Frontal cortex (tissue), 3 donors: ENCODE measurements at regions not wholly inside any gene's neighbourhood (a gene's known extent, or its start where the extent isn't known, plus 50 kb on each side); places are given as distances from the start of the nearest gene placed in this dataset.
"Not testable (repeated sequence)": the region's sequence is repeated elsewhere in the genome, so short reads cannot be mapped to it uniquely, and the experiment has no call there.

Experiments used
- DNase-seq, 2 donors: peaks; one replicate each; pipeline ENCODE4 v3.0.0; 2012; ENCODE audit warnings: low spot score in 2 of 2
- FAIRE-seq: peaks from 2 replicates; lab custom pipeline; 2012; peaks lifted over from hg19 to GRCh38; lab: Jason Lieb, UNC
- donor health status: control.
- donor health status: control.
- donor health status: control.

- no peak for DNase-seq
Observed at GRCh38 chr5:92562065-92562464, 1019.0 kb downstream of the NR2F1-AS1 start.

DNA sequence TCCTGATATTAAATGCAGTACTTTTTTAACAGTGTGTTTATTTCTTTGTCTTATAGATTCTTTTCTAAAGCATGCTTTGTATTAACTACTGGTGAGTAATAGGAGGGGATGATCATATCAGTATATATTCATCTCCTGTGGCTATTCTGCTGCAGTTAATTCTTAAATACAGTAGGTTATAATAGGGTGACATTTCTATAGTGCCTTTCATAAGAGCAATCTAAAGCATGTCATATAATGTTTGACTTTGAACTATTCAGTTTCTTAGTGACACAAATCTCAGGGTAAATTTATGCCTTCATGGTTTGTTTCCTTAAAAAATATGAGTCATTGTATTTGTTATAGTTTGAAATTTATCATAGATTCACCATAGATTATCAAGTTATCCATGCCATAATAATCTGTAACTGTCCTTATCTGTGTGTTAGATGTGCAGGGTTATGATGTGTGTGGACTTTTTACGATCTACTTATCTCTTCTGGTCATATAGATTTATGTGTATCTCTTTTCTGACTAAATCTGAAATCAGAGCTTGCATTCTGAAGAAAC is 1019.5 kb downstream of the NR2F1-AS1 start:
- FAIRE-seq, result no peak
- no peak for DNase-seq

More at GRCh38 chr5:92562065-92562464, 1019.0 kb downstream of the NR2F1-AS1 start:
- FAIRE-seq, result no peak

GRCh38 chr5:92560698-92561401 is 1020.2 kb downstream of the NR2F1-AS1 start:
- no peak for FAIRE-seq
- DNase-seq, result no peak

- no peak for FAIRE-seq
Observed at GRCh38 chr5:92559781-92560180, 1021.2 kb downstream of the NR2F1-AS1 start.

GRCh38 chr5:92559331-92559730 is 1021.7 kb downstream of the NR2F1-AS1 start:
- FAIRE-seq (no peak), DNase-seq (no peak)

More at GRCh38 chr5:92559781-92560180, 1021.2 kb downstream of the NR2F1-AS1 start:
- DNase-seq, result no peak

GRCh38 chr5:92556747-92557146 is 1024.3 kb downstream of the NR2F1-AS1 start:
- FAIRE-seq, result no peak

DNA sequence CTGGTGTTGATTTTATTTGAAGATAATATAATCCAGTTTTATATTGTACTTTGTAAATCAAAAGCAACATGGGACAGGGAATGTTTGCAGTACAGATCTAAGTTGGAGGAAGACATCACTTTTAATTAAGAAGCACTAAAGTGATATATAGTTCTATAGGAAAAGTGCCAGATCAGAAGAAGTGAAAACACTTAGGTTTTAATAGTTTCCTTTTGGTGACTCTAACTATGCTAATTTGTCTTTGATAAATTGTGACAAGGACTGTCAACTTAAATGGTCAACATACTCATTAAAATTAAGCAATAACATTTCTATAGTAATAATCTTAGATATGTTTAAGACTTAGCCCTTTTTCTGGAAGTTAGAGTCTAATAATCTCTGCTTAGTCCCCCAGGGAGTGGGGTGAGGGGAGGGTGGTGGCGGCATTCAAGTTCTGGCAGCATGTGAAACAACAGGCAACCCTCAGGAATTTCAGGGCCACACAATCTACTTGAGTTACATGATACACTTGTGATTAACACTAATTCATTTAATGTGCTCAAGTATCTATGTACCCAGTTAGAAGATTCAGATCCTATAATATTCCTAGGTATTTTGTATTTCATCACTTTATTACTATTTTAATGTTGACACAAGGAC is 1026.5 kb downstream of the NR2F1-AS1 start:
- DNase-seq, result no peak
- FAIRE-seq, result no peak

More at GRCh38 chr5:92556747-92557146, 1024.3 kb downstream of the NR2F1-AS1 start:
- no peak for DNase-seq

- no peak for DNase-seq
- no peak for FAIRE-seq
Observed at GRCh38 chr5:92553326-92553725, 1027.7 kb downstream of the NR2F1-AS1 start.

DNA sequence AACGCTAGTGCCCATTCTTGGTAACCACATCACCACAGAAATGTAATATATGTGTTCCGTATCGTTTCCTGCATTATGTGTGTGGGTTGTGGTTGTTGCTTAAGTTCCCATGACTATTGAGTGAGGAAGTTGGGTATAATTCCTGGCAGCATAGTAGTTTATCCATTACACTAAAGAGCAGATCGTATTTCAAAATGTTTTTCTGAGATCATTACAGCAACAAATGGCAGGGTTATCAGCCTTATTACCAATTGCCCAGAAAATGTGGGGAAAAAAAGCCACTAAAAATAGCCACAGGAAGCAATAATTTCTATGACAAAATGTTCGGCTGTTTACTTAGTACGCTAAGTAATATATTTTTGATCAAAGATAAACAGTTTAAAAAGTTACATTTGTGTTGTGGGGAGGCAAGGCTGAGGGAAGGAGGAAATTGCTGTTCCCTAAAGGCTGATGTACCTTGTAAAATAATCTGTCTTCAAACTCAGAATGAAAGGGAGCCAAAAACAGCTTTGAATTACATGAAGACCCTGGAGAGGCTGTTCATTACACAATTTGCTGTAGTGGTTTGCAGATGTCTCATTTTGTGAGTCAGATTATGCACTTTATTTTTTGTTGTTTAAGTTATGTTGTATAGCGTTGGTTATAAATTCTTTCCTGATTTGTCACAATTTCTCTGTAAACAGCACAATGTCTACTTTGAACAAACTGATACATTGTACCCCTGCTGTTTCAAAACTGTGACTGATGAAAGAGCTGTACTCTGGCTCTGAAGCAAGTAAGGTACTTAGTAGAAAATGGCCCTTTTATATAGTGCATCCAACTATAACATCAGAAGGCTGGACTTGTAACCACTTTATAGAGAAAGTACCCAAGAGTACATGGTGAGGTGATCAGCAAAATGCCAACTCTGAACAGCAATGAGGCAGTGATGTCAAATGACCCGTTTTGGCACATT is 1028.5 kb downstream of the NR2F1-AS1 start:
- FAIRE-seq, result no peak
- no peak for DNase-seq

DNA sequence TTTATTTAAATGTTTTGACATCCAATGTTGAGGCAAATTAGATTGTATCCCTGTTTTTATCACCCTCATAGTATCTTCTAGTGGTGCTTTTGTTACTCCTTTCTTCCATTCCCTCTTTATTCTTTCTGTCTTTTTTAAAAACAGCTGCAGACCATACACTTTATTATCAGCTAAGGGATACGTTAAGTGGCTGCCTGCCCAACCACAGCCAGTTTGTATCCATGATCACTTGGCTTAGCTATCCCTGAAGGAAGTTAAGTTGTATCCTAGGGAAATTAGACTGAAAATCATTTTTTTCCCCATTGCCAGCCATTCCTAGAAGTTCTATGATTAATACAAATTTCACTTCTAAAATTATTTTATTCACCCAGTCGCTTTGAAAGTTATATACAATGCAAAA is 1032.7 kb downstream of the NR2F1-AS1 start:
- DNase-seq (no peak), FAIRE-seq (no peak)

- FAIRE-seq, result no peak
- DNase-seq, result no peak
Observed at GRCh38 chr5:92544596-92544995, 1036.4 kb downstream of the NR2F1-AS1 start.

DNA sequence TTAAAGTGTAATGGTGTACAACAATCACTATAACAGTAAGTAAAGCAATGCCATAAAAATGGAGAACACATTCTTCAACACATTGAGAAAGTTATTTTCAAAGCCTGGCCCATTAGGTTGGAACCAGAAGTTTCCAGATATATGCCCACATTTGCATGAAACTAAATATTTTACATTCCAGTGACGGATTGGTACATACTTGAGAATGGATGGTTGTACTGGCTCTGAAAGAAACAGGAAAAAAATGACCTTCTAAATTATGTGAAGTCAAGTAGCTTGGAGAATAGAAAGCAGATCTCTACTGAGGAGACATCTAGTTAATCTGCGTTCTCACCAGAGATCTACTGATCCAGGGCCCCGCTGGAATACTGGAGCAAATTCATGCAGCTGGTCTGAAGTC is 1037.0 kb downstream of the NR2F1-AS1 start:
- FAIRE-seq, result no peak

DNA sequence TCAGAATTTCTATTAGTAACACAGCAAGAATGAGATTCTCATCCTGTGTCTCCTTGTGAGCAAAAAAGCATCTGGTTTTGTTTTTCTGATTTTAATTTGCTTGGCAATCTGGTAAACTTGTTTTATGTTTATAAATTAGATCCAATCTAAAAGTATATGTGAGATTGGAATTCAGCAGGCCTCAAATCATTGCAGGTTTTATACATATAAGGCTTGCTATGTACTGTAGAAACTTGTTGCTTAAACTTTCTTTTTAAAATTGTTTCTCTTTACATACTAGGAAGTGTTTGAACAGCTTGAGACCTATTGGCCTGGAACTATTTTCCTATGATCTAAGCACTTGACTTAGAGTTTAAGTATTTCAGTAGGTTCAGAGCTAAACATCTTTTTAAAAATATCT is 1037.8 kb downstream of the NR2F1-AS1 start:
- DNase-seq (no peak), FAIRE-seq (no peak)

More for the DNA sequence above, 1037.0 kb downstream of the NR2F1-AS1 start:
- no peak for DNase-seq

- not testable (repeated sequence) for DNase-seq, FAIRE-seq
Observed at GRCh38 chr5:92542017-92542416, 1039.0 kb downstream of the NR2F1-AS1 start.

- no peak for DNase-seq
- FAIRE-seq, result no peak
Observed at GRCh38 chr5:92527311-92528078, 1053.5 kb downstream of the NR2F1-AS1 start.

DNA sequence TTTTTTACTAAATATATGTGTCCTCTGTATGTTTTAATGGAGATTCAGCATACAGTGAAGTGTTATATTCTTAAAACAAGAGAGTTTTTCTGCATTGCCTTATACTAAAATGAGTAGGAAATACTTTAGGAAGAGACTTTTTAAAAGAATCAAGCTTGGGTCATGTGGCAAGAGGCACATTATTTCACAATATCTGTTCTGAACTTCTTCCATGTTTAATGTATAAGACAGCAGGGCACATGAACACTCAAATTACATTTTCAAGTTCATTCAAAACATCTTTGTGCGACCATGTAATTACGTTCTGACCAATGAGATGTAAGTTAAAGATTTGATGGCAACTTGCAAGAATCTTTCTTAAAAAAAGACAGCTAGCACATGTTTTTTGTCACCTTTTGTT is 1055.9 kb downstream of the NR2F1-AS1 start:
- FAIRE-seq, result no peak
- no peak for DNase-seq

DNA sequence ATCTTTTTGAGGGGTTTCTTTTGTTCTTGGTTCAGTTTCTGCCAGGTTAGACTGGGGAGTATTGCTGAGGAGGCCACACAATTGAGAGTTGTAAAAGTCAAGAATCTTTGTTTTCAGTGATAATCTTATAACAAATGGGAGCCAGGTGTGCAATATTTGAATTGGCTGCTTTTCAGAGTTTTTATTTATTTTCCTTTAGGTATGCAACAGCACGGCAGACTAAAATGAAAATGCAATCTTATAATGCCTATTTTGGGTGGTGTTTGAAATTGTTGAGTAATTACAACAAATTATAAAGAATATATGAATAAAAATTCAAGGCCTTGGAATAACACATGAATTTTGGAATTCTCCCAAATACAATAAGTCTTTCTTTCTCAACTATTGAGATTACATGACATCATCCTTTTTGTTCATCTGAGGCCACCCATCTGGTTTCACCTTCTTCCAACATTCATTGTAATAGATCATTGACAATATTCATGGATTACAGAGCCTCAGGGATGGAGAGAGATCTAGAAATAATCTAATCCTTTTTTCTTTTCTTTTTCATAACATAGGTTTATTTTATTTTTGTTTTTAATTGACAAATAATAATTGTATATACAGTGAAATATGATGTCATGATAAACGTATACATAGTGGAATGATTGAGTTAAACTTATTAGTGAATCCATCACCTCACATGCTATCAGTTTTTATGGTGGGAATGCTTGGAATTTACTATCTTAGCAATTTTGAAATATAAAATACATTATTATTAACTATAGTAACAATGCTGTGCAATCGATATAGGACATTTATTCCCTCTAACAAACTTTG is 1061.0 kb downstream of the NR2F1-AS1 start:
- no peak for FAIRE-seq
- DNase-seq, result no peak

DNA sequence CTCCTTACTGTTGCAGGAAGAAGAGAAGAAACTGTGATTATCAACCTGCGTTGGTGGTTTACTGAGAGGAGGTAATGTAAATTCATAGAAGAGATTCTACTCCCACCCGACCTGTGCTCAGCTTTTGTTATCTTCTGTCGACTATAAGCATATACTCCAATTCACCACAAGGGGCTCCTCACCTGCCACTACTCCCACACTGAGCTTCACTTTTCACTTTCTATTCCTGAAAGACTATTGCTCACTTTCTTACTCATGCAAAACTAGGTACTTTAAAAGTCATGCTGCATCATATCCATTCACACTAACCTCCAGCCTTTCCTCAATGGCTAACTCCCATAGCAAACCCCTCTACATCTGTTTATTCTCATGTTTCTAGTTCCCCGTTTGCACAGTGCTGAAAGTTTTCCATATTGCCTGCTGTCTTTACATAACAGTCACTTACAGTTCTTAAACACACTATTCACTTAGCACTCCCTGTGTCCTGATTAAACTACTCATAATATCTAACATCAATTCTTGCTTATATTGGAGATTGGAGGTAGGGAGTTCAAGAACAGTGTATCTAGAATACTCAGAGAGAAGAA is 1062.6 kb downstream of the NR2F1-AS1 start:
- no peak for DNase-seq
- FAIRE-seq, result no peak
